Peyer's patch (tissue), 4 donors: ENCODE measurements at regions not wholly inside any gene's neighbourhood (a gene's known extent, or its start where the extent isn't known, plus 50 kb on each side); places are given as distances from the start of the nearest gene placed in this dataset.

Experiments
- POLR2A ChIP-seq, 2 donors: fragments of 450-650 bp; IDR thresholded peaks; one replicate each; pipeline ENCODE4 v1.5.1; 2017; ENCODE audit warnings: antibody characterized with exemption in 2 of 2, mild to moderate bottlenecking in 2 of 2, moderate library complexity in 2 of 2
- TF ChIP-seq, protein P1 (sequence below), 6 experiments: fragments of 450-650 bp in 4 of 6; fragments of 200-600 bp in 2 of 6; sonication (generic) in 1 of 6; IDR thresholded peaks; one replicate each; pipeline ENCODE4 v1.5.1; 2017 to 2019; ENCODE audit warnings: antibody characterized with exemption in 6 of 6, mild to moderate bottlenecking in 3 of 6, moderate library complexity in 1 of 6

DNA sequence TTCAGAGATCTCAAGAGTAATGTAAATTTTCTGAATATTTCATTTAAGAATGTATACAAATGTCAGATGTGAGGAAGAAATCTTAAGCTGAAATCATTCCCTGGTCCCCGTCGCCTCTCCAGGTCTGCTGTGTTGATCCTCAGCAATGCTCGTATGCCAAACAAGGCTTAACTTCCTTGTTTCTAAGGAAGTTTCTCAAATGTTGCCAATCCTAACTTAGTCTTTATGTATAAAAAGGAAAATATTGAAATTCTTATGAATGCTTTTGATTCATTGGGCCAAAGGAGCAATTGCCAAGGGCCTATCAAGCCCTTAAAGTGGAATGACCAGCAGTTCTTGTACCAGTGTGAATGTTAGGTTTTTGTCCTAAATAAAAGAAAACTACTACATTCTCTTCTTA, 507.7 kb upstream of the SEMA6D start:
- TF ChIP-seq, protein P1, sequence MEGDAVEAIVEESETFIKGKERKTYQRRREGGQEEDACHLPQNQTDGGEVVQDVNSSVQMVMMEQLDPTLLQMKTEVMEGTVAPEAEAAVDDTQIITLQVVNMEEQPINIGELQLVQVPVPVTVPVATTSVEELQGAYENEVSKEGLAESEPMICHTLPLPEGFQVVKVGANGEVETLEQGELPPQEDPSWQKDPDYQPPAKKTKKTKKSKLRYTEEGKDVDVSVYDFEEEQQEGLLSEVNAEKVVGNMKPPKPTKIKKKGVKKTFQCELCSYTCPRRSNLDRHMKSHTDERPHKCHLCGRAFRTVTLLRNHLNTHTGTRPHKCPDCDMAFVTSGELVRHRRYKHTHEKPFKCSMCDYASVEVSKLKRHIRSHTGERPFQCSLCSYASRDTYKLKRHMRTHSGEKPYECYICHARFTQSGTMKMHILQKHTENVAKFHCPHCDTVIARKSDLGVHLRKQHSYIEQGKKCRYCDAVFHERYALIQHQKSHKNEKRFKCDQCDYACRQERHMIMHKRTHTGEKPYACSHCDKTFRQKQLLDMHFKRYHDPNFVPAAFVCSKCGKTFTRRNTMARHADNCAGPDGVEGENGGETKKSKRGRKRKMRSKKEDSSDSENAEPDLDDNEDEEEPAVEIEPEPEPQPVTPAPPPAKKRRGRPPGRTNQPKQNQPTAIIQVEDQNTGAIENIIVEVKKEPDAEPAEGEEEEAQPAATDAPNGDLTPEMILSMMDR (IDR thresholded peaks at IDR 0.05), result no peak
- TF ChIP-seq POLR2A (IDR thresholded peaks at IDR 0.05), result no peak
